EH (cell line): ENCODE measurements at regions not wholly inside any gene's neighbourhood (a gene's known extent, or its start where the extent isn't known, plus 50 kb on each side); places are given as distances from the start of the nearest gene placed in this dataset.
"Not testable (repeated sequence)": the region's sequence is repeated elsewhere in the genome, so short reads cannot be mapped to it uniquely, and the experiment has no call there.

Experiments
- DNase-seq: peaks from one replicate; pipeline ENCODE4 v3.0.0-alpha.2; 2015; ENCODE audit warnings: low read depth

GRCh38 chr5:114952876-114953275 is 216.8 kb downstream of the TRIM36 start:
- DNase-seq: no peak

GRCh38 chr5:114949756-114950155 is 220.0 kb downstream of the TRIM36 start:
- no peak for DNase-seq

- no peak for DNase-seq
These were observed 220.6 kb downstream of the TRIM36 start for GRCh38 chr5:114948986-114949621.

GRCh38 chr5:114948363-114948762 is 221.3 kb downstream of the TRIM36 start:
- DNase-seq: no peak

- DNase-seq: no peak
These were observed 229.0 kb downstream of the TRIM36 start for GRCh38 chr5:114940709-114941108.

- DNase-seq: no peak
These were observed 234.2 kb downstream of the TRIM36 start for GRCh38 chr5:114935490-114935889.

- DNase-seq: no peak
These were observed 240.9 kb downstream of the TRIM36 start for GRCh38 chr5:114928644-114929462.

- DNase-seq: no peak
These were observed 244.9 kb downstream of the TRIM36 start for GRCh38 chr5:114924769-114925168.

GRCh38 chr5:114912189-114912920 is 257.4 kb downstream of the TRIM36 start:
- DNase-seq: no peak

- no peak for DNase-seq
These were observed 259.0 kb downstream of the TRIM36 start for GRCh38 chr5:114910727-114911126.

- no peak for DNase-seq
These were observed 260.3 kb downstream of the TRIM36 start for GRCh38 chr5:114909424-114909823.

- no peak for DNase-seq
These were observed 265.9 kb downstream of the TRIM36 start for GRCh38 chr5:114903767-114904166.

- no peak for DNase-seq
These were observed 271.1 kb downstream of the TRIM36 start for GRCh38 chr5:114898602-114899001.

- DNase-seq: no peak
These were observed 286.0 kb downstream of the TRIM36 start for GRCh38 chr5:114883675-114884074.

- DNase-seq: no peak
These were observed 310.3 kb downstream of the TRIM36 start for GRCh38 chr5:114859438-114859735.

GRCh38 chr5:114858665-114859437 is 310.9 kb downstream of the TRIM36 start:
- DNase-seq: no peak

- no peak for DNase-seq
These were observed 311.7 kb downstream of the TRIM36 start for GRCh38 chr5:114857941-114858551.

- not testable (repeated sequence) for DNase-seq
These were observed 325.0 kb downstream of the TRIM36 start for GRCh38 chr5:114844711-114845110.

GRCh38 chr5:114839360-114839759 is 330.3 kb downstream of the TRIM36 start:
- no peak for DNase-seq

GRCh38 chr5:114838937-114839336 is 330.8 kb downstream of the TRIM36 start:
- no peak for DNase-seq

GRCh38 chr5:114830114-114830513 is 339.6 kb downstream of the TRIM36 start:
- DNase-seq: no peak

GRCh38 chr5:114822863-114823262 is 346.8 kb downstream of the TRIM36 start:
- DNase-seq: no peak
